ENCODE measurements at regions not wholly inside any gene's neighbourhood (a gene's known extent, or its start where the extent isn't known, plus 50 kb on each side); places are given as distances from the start of the nearest gene placed in this dataset.

GRCh38 chr14:58994130-58994529, 194.3 kb upstream of the DAAM1 start:
- TF ChIP-seq CTCF (IDR thresholded peaks at IDR 0.05) (no peak), POLR2A (IDR thresholded peaks at IDR 0.05) (no peak)
